ENCODE measurements at regions not wholly inside any gene's neighbourhood (a gene's known extent, or its start where the extent isn't known, plus 50 kb on each side); places are given as distances from the start of the nearest gene placed in this dataset.

DNA sequence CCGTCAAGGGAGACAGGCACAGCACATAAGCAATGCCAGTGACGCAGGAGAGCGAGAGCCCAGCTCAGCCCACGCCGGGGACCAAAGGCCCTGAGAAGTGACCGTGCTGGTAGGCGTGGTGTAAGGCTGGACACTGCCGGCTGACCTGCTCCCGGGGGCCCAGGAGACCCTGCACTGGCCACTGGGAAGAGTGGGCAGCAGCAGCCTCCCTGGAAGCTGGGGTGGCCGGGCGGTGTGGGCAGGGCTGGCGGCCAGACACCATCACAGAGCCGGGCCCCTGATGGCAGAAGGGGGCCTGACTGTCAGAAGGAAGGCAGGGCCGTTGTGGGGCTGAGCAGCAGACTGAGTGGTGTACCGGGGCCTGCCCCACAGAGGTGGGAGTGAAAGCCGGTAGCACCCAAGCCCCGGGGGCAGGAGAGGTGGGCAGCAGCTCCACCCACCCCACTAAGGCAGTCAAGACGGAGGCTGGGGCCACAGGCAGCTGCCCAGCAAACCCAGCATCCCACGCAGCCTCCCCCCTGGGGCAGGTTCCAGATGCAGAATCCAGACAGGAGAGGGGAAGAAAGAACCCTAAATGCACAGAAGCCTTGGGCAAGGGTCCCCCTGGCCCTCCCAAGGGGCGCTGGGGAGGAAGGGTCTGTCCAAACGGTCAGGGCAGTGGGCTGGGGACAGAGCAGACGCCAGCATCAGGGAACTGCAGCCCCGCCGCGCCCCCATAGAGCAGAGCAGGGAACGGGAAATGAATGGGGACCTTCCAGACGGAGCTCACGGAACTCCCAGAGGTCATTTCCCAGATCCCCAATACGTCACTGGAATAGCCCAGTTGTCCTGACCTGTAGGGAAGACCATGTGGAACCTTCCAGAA lies 205.2 kb downstream of the BRD1 start:
- ChIA-PET CTCF (ENCODE audit: low intra/inter-chr PET ratio, low total read pairs) (no interaction called here), POLR2A (no interaction called here)
- Histone ChIP-seq H3K27me3 (ENCODE audit: control insufficient read depth in 1 of 2, insufficient read depth in 2 of 2, low read length in 2 of 2) (peaks cover 20 to 66% of the 10 kb centered on the region in 2 experiments), H3K79me2 (ENCODE audit: insufficient read depth, low read length) (no peaks in the 10 kb centered on the region), H4K20me1 (ENCODE audit: insufficient read depth, low read length) (peaks cover 3% of the 10 kb centered on the region; the same call in 1 of the 2 replicates), H2AFZ (ENCODE audit: low read length) (no peak overlapping the region), H3K36me3 (replicated peaks in 1 of 2; ENCODE audit: control insufficient read depth in 1 of 2, insufficient read depth in 2 of 2, low read length in 2 of 2) (no peaks in the 10 kb centered on the region), H3K9me3 (ENCODE audit: low read length) (no peaks in the 10 kb centered on the region), H3K4me3 (replicated peaks in 1 of 3; ENCODE audit: insufficient read depth in 1 of 3, low read depth in 2 of 3, low read length in 3 of 3) (no peak overlapping the region), H3K4me2 (ENCODE audit: low read depth, low read length) (no peak overlapping the region), H3K4me1 (ENCODE audit: insufficient read depth, low read length) (no peaks in the 10 kb centered on the region), H3K27ac (ENCODE audit: extremely low read length, insufficient read depth, low read length) (no peak overlapping the region), H3K9ac (ENCODE audit: insufficient read depth, low read depth, low read length) (no peak overlapping the region)
- intact Hi-C loops (cut with micrococcal nuclease; ENCODE audit: unreplicated experiment): no loop called here
- in situ Hi-C loops (cut with HindIII; ENCODE audit: extremely low pct_ligation_motif_present, low pct_unique_long_range_greater_than_20kb): no loop called here
- no peak for ATAC-seq
- TF ChIP-seq ZNF546 (CRISPR knock-in tag; conservative IDR thresholded peaks at IDR 0.05) (no peak), HHEX (CRISPR knock-in tag; IDR thresholded peaks at IDR 0.05) (no peak)
- FAIRE-seq: no peak
- no peak for DNase-seq (ENCODE audit: low spot score)
- BruUV-seq (replicated peaks): no TSS peak
- 0% methylated on average over 8 of the region's 29 CpGs for WGBS (ENCODE audit: low lambda C conversion rate)

DNA sequence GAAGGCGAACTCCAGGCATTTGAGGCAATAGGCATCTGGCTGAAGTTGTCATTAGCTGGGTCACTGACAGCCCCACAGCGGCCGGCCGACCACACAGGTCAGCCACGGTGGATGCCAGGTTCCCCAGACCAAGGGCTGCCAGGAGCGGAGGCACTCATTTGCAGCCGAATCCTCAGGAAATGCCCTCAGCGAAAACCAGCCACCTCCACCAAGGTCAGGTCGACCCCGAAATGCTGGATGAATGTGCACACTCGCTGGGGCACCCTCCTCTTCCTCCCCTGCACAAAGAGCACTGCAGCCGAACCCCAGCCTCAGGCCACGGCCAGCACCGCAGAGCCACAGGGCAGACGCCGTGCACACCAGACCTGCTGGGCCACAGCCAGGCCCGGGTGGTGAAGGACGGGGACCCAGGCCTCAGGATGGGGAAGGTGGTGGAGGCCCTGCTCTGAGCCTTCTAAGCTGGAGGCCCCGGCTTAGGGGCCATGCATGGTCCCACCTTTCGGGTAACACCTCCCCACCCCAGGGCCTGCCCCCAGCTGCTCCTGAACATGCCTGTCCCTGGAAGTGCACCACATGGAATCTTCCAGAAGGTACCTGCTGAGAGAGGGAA lies 206.0 kb downstream of the BRD1 start:
- Histone ChIP-seq H3K36me3 (replicated peaks in 1 of 2; ENCODE audit: control insufficient read depth in 1 of 2, insufficient read depth in 2 of 2, low read length in 2 of 2) (no peaks in the 10 kb centered on the region), H3K79me2 (ENCODE audit: insufficient read depth, low read length) (no peaks in the 10 kb centered on the region)
- TF ChIP-seq, protein P1, sequence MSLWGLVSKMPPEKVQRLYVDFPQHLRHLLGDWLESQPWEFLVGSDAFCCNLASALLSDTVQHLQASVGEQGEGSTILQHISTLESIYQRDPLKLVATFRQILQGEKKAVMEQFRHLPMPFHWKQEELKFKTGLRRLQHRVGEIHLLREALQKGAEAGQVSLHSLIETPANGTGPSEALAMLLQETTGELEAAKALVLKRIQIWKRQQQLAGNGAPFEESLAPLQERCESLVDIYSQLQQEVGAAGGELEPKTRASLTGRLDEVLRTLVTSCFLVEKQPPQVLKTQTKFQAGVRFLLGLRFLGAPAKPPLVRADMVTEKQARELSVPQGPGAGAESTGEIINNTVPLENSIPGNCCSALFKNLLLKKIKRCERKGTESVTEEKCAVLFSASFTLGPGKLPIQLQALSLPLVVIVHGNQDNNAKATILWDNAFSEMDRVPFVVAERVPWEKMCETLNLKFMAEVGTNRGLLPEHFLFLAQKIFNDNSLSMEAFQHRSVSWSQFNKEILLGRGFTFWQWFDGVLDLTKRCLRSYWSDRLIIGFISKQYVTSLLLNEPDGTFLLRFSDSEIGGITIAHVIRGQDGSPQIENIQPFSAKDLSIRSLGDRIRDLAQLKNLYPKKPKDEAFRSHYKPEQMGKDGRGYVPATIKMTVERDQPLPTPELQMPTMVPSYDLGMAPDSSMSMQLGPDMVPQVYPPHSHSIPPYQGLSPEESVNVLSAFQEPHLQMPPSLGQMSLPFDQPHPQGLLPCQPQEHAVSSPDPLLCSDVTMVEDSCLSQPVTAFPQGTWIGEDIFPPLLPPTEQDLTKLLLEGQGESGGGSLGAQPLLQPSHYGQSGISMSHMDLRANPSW (CRISPR knock-in tag; IDR thresholded peaks at IDR 0.05; ENCODE audit: borderline replicate concordance): no peak
- TF ChIP-seq ZC3H13 (CRISPR knock-in tag; IDR thresholded peaks at IDR 0.05) (no peak), ATRX (CRISPR knock-in tag; IDR thresholded peaks at IDR 0.05; ENCODE audit: borderline replicate concordance) (no peak), HDAC2 (CRISPR knock-in tag; IDR thresholded peaks at IDR 0.05) (no peak), ZFP82 (CRISPR knock-in tag; IDR thresholded peaks at IDR 0.05; ENCODE audit: borderline replicate concordance) (no peak), ZNF839 (CRISPR knock-in tag; IDR thresholded peaks at IDR 0.05; ENCODE audit: borderline replicate concordance) (no peak)
- TF ChIP-seq, protein P2, sequence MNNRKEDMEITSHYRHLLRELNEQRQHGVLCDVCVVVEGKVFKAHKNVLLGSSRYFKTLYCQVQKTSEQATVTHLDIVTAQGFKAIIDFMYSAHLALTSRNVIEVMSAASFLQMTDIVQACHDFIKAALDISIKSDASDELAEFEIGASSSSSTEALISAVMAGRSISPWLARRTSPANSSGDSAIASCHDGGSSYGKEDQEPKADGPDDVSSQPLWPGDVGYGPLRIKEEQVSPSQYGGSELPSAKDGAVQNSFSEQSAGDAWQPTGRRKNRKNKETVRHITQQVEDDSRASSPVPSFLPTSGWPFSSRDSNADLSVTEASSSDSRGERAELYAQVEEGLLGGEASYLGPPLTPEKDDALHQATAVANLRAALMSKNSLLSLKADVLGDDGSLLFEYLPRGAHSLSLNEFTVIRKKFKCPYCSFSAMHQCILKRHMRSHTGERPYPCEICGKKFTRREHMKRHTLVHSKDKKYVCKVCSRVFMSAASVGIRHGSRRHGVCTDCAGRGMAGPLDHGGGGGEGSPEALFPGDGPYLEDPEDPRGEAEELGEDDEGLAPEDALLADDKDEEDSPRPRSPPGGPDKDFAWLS (CRISPR knock-in tag; IDR thresholded peaks at IDR 0.05; ENCODE audit: borderline replicate concordance): no peak
- TF ChIP-seq, protein P3, sequence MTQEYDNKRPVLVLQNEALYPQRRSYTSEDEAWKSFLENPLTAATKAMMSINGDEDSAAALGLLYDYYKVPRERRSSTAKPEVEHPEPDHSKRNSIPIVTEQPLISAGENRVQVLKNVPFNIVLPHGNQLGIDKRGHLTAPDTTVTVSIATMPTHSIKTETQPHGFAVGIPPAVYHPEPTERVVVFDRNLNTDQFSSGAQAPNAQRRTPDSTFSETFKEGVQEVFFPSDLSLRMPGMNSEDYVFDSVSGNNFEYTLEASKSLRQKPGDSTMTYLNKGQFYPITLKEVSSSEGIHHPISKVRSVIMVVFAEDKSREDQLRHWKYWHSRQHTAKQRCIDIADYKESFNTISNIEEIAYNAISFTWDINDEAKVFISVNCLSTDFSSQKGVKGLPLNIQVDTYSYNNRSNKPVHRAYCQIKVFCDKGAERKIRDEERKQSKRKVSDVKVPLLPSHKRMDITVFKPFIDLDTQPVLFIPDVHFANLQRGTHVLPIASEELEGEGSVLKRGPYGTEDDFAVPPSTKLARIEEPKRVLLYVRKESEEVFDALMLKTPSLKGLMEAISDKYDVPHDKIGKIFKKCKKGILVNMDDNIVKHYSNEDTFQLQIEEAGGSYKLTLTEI (CRISPR knock-in tag; conservative IDR thresholded peaks at IDR 0.05): no peak

More for the DNA sequence above, 206.0 kb downstream of the BRD1 start:
- WGBS (ENCODE audit: low lambda C conversion rate): 14% methylated on average over 11 of the region's 20 CpGs
- no peaks in the 10 kb centered on the region for H3K4me1 ChIP-seq (ENCODE audit: insufficient read depth, low read length)
- intact Hi-C loops (cut with micrococcal nuclease; ENCODE audit: unreplicated experiment): no loop called here
- H3K9ac ChIP-seq (ENCODE audit: insufficient read depth, low read depth, low read length): no peak overlapping the region
- in situ Hi-C loops (cut with HindIII; ENCODE audit: extremely low pct_ligation_motif_present, low pct_unique_long_range_greater_than_20kb): no loop called here
- ChIA-PET CTCF (ENCODE audit: low intra/inter-chr PET ratio, low total read pairs) (no interaction called here), POLR2A (no interaction called here)
- no peak for FAIRE-seq
- no peak for DNase-seq (ENCODE audit: low spot score)
- H2AFZ ChIP-seq (ENCODE audit: low read length): no peak overlapping the region
- peaks cover 22 to 70% of the 10 kb centered on the region in 2 experiments for H3K27me3 ChIP-seq (ENCODE audit: control insufficient read depth in 1 of 2, insufficient read depth in 2 of 2, low read length in 2 of 2)
- no peak overlapping the region for H3K4me2 ChIP-seq (ENCODE audit: low read depth, low read length)
- no peak overlapping the region for H3K4me3 ChIP-seq (replicated peaks in 1 of 3; ENCODE audit: insufficient read depth in 1 of 3, low read depth in 2 of 3, low read length in 3 of 3)
- no peak for ATAC-seq
- H3K27ac ChIP-seq (ENCODE audit: extremely low read length, insufficient read depth, low read length): no peak overlapping the region
- no peaks in the 10 kb centered on the region for H3K9me3 ChIP-seq (ENCODE audit: low read length)
- BruUV-seq (replicated peaks): no TSS peak
- H4K20me1 ChIP-seq (ENCODE audit: insufficient read depth, low read length): peaks cover 3% of the 10 kb centered on the region; the same call in 1 of the 2 replicates

All from HepG2 (cell line).